Endothelial cell of umbilical vein (primary cell): ENCODE measurements at regions not wholly inside any gene's neighbourhood (a gene's known extent, or its start where the extent isn't known, plus 50 kb on each side); places are given as distances from the start of the nearest gene placed in this dataset.

Source experiments
- BruUV-seq: library from RNA; stranded (reverse); fragments of 400-500 nt; replicated peaks from 2 replicates; lab custom pipeline; 2021; lab: Mats Ljungman, UMichigan
- CTCF ChIA-PET: fragments of 300-600, 350-600 bp; sonication (Branson Sonifier 250); formaldehyde crosslinking; loops from one replicate; lab custom pipeline; 2021; ENCODE audit warnings: antibody characterized with exemption, inconsistent platforms; lab: Charles Lee
- POLR2A ChIA-PET: fragments of 300-600, 350-600 bp; sonication (Branson Sonifier 250); formaldehyde crosslinking; loops from one replicate; lab custom pipeline; 2021; ENCODE audit warnings: antibody characterized with exemption, inconsistent platforms; lab: Charles Lee
- DNase-seq: peaks from one replicate; pipeline ENCODE4 v3.0.0-alpha.2; 2011; ENCODE audit warnings: low read depth, low spot score
- FAIRE-seq: peaks from 2 replicates; lab custom pipeline; 2011; peaks lifted over from hg19 to GRCh38; lab: Jason Lieb, UNC
- H2AFZ ChIP-seq: 2 replicates; pipeline ENCODE4 v1.6.0; 2012; ENCODE audit warnings: low read depth, low read length, control low read depth, inconsistent platforms
- H3K27ac ChIP-seq: 2 replicates; pipeline ENCODE4 v1.5.1; 2011; ENCODE audit warnings: low read depth, mild to moderate bottlenecking, control low read depth, low read length, moderate library complexity; ENCODE audit not compliant: insufficient read depth
- H3K27me3 ChIP-seq, 2 experiments: 2 replicates each; pipeline versions ENCODE4 v1.6.0 to v1.6.1; 2011; ENCODE audit warnings: low read length in 2 of 2, mixed read lengths in 1 of 2; ENCODE audit not compliant: control insufficient read depth in 2 of 2, insufficient read depth in 2 of 2
- H3K36me3 ChIP-seq, 2 experiments: 2 replicates in 1 of 2; 3 replicates in 1 of 2; pipeline ENCODE4 v1.5.1; 2011; ENCODE audit warnings: low read length in 2 of 2, mild to moderate bottlenecking in 1 of 2, moderate library complexity in 1 of 2; ENCODE audit not compliant: control insufficient read depth in 2 of 2, insufficient read depth in 2 of 2; ENCODE audit errors: extremely low read depth in 1 of 2
- H3K4me1 ChIP-seq: 3 replicates; pipeline ENCODE4 v1.5.1; 2011; ENCODE audit warnings: mild to moderate bottlenecking, low read length; ENCODE audit not compliant: control insufficient read depth, insufficient read depth; ENCODE audit errors: extremely low read depth
- H3K4me2 ChIP-seq: 2 replicates; pipeline ENCODE4 v1.6.1; 2011; ENCODE audit warnings: low read length, control low read depth, mixed read lengths; ENCODE audit not compliant: insufficient read depth
- H3K4me3 ChIP-seq, 3 experiments: fragments of 200-600 bp in 1 of 3; sonication (generic), shearing (Covaris generic) in 1 of 3; replicated peaks in 1 of 3; 2 replicates each; pipeline ENCODE4 v1.5.1; 2011 to 2016; ENCODE audit warnings: control low read depth in 3 of 3, low read length in 3 of 3, mild to moderate bottlenecking in 2 of 3, inconsistent platforms in 1 of 3, low read depth in 1 of 3, moderate library complexity in 1 of 3; ENCODE audit not compliant: insufficient read depth in 1 of 3
- H3K79me2 ChIP-seq: 2 replicates; pipeline ENCODE4 v1.6.0; 2012; ENCODE audit warnings: low read length, inconsistent platforms; ENCODE audit not compliant: control insufficient read depth, insufficient read depth
- H3K9ac ChIP-seq: replicated peaks from 2 replicates; pipeline ENCODE3; 2011; ENCODE audit warnings: low read length, control low read depth; ENCODE audit not compliant: insufficient read depth; ENCODE audit errors: extremely low read depth
- H3K9me1 ChIP-seq: replicated peaks from 3 replicates; pipeline ENCODE4 v1.6.0; 2011; ENCODE audit warnings: mild to moderate bottlenecking, low read length; ENCODE audit not compliant: control insufficient read depth, insufficient read depth; ENCODE audit errors: extremely low read depth
- H3K9me3 ChIP-seq: replicated peaks from 2 replicates; pipeline ENCODE4 v1.5.1; 2012; ENCODE audit warnings: low read length, inconsistent platforms; ENCODE audit not compliant: control insufficient read depth, insufficient read depth
- H4K20me1 ChIP-seq: replicated peaks from 2 replicates; pipeline ENCODE3; 2011; ENCODE audit warnings: mild to moderate bottlenecking, low read length; ENCODE audit not compliant: control insufficient read depth, insufficient read depth; ENCODE audit errors: extremely low read depth
- CTCF ChIP-seq, 2 donors: IDR thresholded peaks; 1 replicate in 1 of 2; 2 replicates in 1 of 2; pipeline ENCODE4 v1.5.1; 2011; ENCODE audit warnings: low read length in 2 of 2, mild to moderate bottlenecking in 2 of 2, moderate library complexity in 2 of 2, control low read depth in 1 of 2, inconsistent platforms in 1 of 2, low read depth in 1 of 2; ENCODE audit not compliant: insufficient read depth in 1 of 2; ENCODE audit errors: extremely low read depth in 1 of 2
- EZH2 ChIP-seq: IDR thresholded peaks from 2 replicates; pipeline ENCODE4 v1.6.1; 2012; ENCODE audit warnings: borderline replicate concordance, low read depth, mild to moderate bottlenecking, moderate library complexity, low read length, inconsistent platforms; ENCODE audit not compliant: severe bottlenecking
- FOS ChIP-seq: IDR thresholded peaks from 2 replicates; pipeline ENCODE4 v1.6.1; 2011; ENCODE audit warnings: mild to moderate bottlenecking, low read length, moderate library complexity, borderline replicate concordance; ENCODE audit not compliant: insufficient read depth
- GATA2 ChIP-seq: IDR thresholded peaks from 2 replicates; pipeline ENCODE4 v1.7.0; 2011; ENCODE audit warnings: low read depth, mild to moderate bottlenecking, moderate library complexity, mixed read lengths, low read length; ENCODE audit not compliant: insufficient read length, insufficient read depth
- JUN ChIP-seq: IDR thresholded peaks from 2 replicates; pipeline ENCODE4 v1.6.1; 2011; ENCODE audit warnings: borderline replicate concordance, low read depth; ENCODE audit not compliant: insufficient read length, insufficient read depth
- MYC ChIP-seq: IDR thresholded peaks from one replicate; pipeline ENCODE4 v1.6.1; 2011; ENCODE audit warnings: mild to moderate bottlenecking, low read depth, low read length
- POLR2A ChIP-seq: IDR thresholded peaks from 2 replicates; pipeline ENCODE4 v1.6.1; 2012; ENCODE audit warnings: low read depth, mild to moderate bottlenecking, control low read depth, low read length
- POLR2AphosphoS5 ChIP-seq: IDR thresholded peaks from 2 replicates; pipeline ENCODE4 v1.6.1; 2012; ENCODE audit warnings: low read depth, mild to moderate bottlenecking, control low read depth, low read length, moderate library complexity; ENCODE audit not compliant: insufficient read depth
- dilution Hi-C: fragments of 300-500 bp; cut with MboI; formaldehyde crosslinking; loops from one replicate; pipeline ENCODE4 v1.15.0; 2019; ENCODE audit warnings: low sequenced_read_pairs; ENCODE audit not compliant: extremely low pct_ligation_motif_present
- intact Hi-C: fragments of 100-400 bp; cut with micrococcal nuclease; formaldehyde crosslinking; loops from one replicate; pipeline ENCODE4 v1.10.0; 2022
- TF ChIP-seq, protein P1 (sequence below): IDR thresholded peaks from 2 replicates; pipeline ENCODE4 v1.6.1; 2011; ENCODE audit not compliant: insufficient read depth, insufficient read length

DNA sequence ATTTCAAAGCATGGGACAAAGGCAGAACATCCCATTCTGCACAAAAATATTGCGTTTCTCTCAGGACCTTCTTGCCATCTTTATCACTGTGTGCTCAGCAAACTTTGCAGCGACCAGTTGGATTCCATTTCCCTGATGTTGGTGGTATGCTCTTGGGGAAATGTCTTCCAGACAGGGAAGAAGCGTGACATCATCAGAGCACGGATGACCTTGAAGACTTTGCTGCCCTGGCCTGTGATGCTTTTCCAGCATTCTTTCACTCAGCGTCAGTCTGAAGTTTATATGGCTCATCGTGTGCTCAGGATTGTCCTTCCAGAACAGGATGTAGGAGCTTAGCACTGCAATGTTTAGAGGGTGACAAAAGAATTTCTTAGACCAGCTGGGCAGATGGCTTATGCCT lies 131.4 kb upstream of the F3 start:
- no peak overlapping the region for H3K9ac ChIP-seq
- no peaks in the 10 kb centered on the region for H3K9me3 ChIP-seq
- no TSS peak for BruUV-seq
- H4K20me1 ChIP-seq, result no peaks in the 10 kb centered on the region
- no peaks in the 10 kb centered on the region for H3K36me3 ChIP-seq
- no peak overlapping the region for H3K4me2 ChIP-seq
- ChIA-PET POLR2A (no interaction called here), CTCF (interaction anchor here (0.7 kb wide), 1 partner anchor 175 kb away, joined by 3 read pairs; no protein-coding TSS in a partner anchor)
- TF ChIP-seq GATA2 (no peak), FOS (no peak), CTCF (IDR thresholded peaks at IDR 0.05; ENCODE audit: extremely low read depth in 1 of 2, insufficient read depth in 1 of 2, low read depth in 1 of 2, low read length in 2 of 2) (no peak), MYC (no peak), POLR2AphosphoS5 (no peak), POLR2A (no peak), EZH2 (no peak), JUN (no peak)
- TF ChIP-seq, protein P1, sequence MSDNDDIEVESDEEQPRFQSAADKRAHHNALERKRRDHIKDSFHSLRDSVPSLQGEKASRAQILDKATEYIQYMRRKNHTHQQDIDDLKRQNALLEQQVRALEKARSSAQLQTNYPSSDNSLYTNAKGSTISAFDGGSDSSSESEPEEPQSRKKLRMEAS, result no peak
- H3K9me1 ChIP-seq, result no peaks in the 10 kb centered on the region
- no peak overlapping the region for H3K27ac ChIP-seq
- H3K4me1 ChIP-seq, result no peaks in the 10 kb centered on the region
- dilution Hi-C loops, result no loop called here
- no peaks in the 10 kb centered on the region for H3K79me2 ChIP-seq
- H3K27me3 ChIP-seq, result peaks cover 7 to 19% of the 10 kb centered on the region in 2 experiments
- DNase-seq (no peak), FAIRE-seq (no peak)
- intact Hi-C loops, result no loop called here
- no peak overlapping the region for H2AFZ ChIP-seq
- no peak overlapping the region for H3K4me3 ChIP-seq
